ENCODE measurements at regions not wholly inside any gene's neighbourhood (a gene's known extent, or its start where the extent isn't known, plus 50 kb on each side); places are given as distances from the start of the nearest gene placed in this dataset.

DNA sequence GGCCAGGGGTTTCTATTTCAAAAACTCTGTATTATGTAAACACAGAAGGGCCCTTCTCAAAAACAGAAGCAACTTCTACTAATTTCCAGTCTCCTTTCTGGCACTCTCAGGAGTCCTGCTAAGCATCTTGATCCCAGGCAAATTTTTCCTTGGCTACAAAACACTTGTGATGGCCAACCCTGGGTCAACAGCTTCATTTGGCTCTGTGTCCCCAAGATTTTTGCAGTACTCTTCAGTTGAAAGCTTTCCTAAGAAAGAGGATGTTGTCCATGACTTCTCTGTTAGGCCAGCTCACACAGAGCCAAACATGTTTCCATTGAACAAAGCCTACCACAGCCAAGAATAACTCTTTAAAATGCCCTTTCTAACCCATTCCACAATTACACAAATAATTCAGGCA is 99.0 kb upstream of the EGR2 start:
- Mint-ChIP-seq H3K27ac (no peak overlapping the region), H3K9me3 (no peaks in the 10 kb centered on the region), H3K36me3 (no peaks in the 10 kb centered on the region)
- DNase-seq (ENCODE audit: low spot score in 2 of 2), result no peak
- no peak for ATAC-seq

DNA sequence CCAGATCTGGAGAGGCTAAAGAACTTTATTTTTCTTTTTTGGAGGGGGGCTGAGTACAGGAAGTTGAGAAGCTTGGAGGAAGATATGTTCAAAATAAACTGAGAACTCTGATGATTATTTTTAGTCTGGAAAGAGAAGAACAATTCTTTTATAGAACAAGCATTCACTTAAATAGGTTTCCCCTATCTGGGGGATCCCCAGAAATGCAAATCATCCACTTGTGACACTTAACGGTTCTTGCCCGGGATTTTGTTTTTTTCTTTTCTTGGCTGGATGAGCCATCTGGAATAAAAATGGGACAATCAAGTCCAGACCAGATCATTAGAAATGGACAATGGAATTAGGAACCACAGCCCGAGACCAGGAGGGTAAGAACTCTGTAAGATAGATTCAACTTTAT is 95.9 kb upstream of the EGR2 start:
- no peak overlapping the region for H3K27ac Mint-ChIP-seq
- no peaks in the 10 kb centered on the region for H3K9me3 Mint-ChIP-seq
- DNase-seq (ENCODE audit: low spot score in 2 of 2) (no peak), ATAC-seq (no peak)
- no peaks in the 10 kb centered on the region for H3K36me3 Mint-ChIP-seq

DNA sequence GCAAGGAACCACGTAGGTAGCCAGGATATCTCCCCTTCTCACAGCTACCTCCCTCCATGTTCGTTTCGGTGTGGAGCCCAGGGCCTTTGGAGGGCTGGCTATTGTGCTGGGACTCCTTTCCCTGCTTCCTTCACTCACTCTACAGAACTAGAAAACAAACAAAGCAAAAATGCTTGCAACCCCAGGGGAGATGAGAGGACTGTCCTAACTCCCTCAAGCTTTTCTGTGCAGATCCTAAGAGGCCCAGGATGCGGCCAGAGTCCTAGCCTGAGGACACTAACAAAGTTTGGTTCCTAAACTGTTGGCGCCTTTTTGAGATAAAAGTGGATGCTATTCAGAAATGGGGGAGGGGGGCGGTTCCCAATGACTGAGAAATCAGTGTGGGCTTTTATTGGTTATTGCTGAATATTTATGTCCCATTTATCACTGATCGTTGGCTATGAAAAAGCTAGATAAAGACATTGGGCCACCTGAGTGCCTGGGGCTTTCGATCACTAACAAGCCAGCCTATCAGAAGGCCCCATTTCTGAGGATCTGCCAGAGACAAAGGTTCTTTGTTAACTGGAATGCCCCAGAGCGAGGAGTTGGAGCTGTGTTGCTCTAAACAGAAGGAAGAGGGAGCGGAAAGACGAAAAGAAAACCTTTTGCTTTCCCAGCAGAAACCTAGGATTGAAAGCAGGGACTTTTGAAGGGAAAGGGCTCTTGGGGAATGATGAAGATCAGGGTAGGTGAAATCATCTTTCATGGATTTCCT is 95.2 kb upstream of the EGR2 start:
- Mint-ChIP-seq H3K27ac (no peak overlapping the region), H3K36me3 (no peaks in the 10 kb centered on the region), H3K9me3 (no peaks in the 10 kb centered on the region)
- ATAC-seq, result no peak
- DNase-seq (ENCODE audit: low spot score in 2 of 2), result no peak

DNA sequence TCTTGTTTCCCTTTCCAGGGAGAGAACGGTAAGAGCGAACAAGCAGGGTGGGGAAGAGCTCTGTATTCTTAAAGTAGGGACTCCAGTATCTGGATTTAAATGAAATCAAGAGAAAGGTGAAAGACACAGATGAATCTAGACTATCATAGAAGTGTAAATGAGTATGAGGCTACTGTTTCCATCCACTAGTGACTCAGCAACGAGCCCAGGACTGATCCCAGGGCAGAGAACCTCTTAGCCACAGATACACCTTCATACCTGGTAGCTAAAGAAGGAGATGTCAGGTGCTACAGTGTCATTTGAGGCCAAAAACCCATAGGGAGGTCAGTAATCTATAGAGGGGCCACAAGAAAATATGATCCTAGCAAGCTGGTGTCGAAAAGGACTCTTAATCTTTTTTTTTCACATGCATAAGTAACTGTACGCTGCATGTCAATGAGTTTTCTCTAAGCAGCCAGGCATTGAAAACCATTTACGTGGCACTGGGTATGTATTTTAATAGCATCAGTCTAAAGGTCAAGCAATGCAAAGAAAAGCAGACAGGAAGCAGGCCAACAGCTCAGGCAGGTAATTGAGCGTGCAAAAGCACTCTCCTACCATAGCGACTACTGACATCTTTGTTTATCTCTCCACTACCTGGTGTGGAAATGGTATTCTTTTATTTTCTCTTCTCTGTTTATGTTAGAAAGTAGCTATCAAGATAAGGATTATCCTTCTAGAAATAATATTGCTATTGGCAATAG is 91.5 kb upstream of the EGR2 start:
- ATAC-seq, result no peak
- H3K36me3 Mint-ChIP-seq, result no peaks in the 10 kb centered on the region
- no peak for DNase-seq (ENCODE audit: low spot score in 2 of 2)
- no peaks in the 10 kb centered on the region for H3K9me3 Mint-ChIP-seq
- no peak overlapping the region for H3K27ac Mint-ChIP-seq

DNA sequence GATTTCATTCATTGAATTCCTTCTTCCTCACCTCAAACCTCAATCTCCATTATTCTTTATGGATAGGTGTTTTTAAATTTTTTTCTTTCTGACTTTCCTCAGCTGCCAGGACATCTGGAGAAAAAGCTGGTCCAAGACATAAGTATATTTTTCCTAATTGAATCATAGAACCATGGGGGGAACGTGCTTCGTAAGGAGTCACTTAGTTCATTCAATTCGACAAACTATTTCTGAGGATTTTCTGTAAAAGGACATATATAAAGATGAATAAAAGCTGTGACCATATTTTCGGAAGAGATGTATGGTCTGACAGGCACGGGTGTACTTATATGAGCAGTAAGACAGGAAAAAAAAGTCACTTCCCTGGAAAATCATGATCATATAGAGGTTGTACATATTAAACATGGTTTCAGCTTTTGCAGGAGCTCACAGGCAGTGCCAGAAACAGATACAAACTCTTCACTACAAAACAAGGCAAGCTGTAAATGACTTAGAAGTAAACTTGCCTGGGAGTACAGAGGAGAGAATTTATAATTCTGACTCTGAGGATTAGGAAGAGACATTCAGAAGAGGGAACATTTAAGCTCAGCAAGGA is 88.2 kb upstream of the EGR2 start:
- ATAC-seq (no peak), DNase-seq (ENCODE audit: low spot score in 2 of 2) (no peak)
- Mint-ChIP-seq H3K27ac (no peak overlapping the region), H3K36me3 (no peaks in the 10 kb centered on the region), H3K9me3 (no peaks in the 10 kb centered on the region)

DNA sequence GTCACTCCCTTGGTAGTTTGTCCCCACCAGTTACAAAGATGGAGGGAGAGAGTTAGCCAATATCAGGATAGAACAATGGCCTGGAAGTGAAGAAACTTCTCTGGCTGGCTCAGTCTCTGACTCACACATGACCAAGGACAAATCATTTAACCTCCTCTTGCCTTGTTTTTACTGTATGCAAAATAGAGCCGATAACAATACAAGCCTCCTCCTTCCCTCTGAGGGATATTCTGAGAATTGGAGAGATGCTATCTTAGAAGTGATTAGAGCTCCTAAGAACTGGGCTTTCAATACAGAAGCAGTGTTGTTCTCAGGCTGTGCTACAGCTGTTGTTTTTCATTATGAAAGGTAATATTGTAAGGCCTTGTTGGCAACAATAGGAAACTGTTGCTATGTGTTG is 87.7 kb upstream of the EGR2 start:
- Mint-ChIP-seq H3K27ac (no peak overlapping the region), H3K9me3 (no peaks in the 10 kb centered on the region), H3K36me3 (no peaks in the 10 kb centered on the region)
- ATAC-seq, result no peak
- no peak for DNase-seq (ENCODE audit: low spot score in 2 of 2)

DNA sequence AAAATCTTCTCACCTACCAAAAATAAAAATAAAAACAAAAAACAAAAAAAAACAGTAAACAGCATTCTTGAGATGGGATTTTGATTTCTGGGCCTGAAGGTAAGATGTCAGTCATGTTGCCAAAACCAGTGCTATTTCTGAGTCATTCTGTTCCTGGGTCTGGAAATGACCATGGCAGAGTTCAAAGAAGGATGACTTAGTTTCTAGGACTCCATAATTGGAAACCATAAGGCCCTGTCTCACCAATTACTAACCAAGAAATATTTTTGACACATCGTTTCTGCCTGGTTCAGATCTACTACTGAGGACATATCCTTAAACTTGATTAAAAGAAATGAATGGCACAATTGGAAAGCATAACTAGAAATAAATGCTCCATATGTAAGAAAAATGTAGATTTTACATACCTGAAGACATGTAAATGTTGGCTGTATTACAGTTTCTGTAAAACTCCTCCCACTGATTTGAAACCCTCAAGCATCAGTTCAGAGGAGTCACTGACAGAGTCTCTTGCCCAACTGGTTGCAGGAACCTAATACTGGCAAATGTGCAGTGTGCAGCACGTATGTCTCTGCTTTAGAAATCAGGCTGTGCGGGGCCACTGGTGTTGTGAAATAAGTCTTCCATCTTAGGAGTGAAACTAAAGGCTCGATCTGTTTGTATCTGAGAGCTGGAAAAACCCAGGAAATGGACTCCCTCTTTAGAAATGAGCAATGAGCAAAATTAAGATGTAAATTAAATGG is 84.8 kb upstream of the EGR2 start:
- Mint-ChIP-seq H3K27ac (no peak overlapping the region), H3K36me3 (no peaks in the 10 kb centered on the region), H3K9me3 (no peaks in the 10 kb centered on the region)
- ATAC-seq (no peak), DNase-seq (ENCODE audit: low spot score in 2 of 2) (no peak)

DNA sequence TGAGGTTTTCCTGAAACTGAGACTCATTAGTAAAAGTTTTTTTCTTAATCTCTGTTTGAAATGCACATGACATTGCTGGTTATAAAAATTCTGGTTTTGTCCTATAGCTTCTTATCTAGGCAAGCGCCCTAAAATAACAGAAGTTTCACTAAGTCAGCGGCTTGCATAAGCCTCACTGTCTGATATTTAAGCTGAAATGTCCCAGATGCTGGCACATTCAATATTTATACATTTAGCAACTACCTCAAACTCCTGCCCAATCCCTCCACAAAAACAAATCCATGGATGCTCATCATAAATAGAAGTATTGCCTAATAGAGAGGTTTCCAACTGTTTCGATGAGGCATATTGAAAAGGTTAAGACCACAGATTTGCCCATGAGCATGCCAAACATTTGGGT is 83.1 kb upstream of the EGR2 start:
- Mint-ChIP-seq H3K9me3 (no peaks in the 10 kb centered on the region), H3K27ac (no peak overlapping the region), H3K36me3 (no peaks in the 10 kb centered on the region)
- no peak for ATAC-seq
- no peak for DNase-seq (ENCODE audit: low spot score in 2 of 2)

DNA sequence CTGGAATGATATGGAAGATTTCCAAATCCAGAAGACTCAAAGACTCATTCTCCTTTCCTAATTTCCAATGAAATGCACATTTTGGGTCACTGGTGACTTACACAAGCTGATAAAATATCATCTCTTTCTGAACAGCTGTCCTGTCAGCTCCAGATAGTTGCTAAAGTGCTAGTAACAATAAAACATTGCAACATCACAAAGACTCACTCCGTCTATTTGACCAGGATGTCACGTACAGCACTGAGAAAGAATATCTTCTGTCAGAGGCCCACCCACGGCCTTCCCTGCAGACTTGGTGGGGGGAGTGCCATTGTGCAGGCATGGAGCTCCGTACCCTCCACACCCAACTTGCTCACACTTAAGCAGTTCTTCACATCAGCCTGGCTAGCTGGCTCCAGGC is 78.9 kb upstream of the EGR2 start:
- H3K9me3 Mint-ChIP-seq, result no peaks in the 10 kb centered on the region
- ATAC-seq, result no peak
- no peak for DNase-seq (ENCODE audit: low spot score in 2 of 2)
- no peaks in the 10 kb centered on the region for H3K36me3 Mint-ChIP-seq
- no peak overlapping the region for H3K27ac Mint-ChIP-seq

DNA sequence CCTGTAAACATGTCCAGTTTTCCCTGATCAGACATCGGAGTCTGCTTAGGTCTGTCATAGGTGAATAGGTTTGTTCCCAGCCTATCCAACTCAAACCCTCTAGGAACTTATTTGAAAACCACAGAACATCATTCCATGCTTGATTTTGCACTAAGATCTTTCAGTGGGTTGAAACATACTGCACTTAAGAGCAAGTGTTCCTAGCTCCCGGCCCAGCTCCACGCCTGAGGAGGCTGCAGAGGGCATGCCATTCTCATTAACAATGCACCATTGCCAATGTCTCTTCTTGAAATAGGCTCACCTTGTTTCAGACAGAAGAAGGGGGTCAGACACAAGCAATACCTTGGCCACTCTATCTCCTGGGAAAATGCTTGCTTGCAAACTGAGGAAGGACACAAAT is 78.0 kb upstream of the EGR2 start:
- no peak for DNase-seq (ENCODE audit: low spot score in 2 of 2)
- no peak for ATAC-seq
- Mint-ChIP-seq H3K36me3 (no peaks in the 10 kb centered on the region), H3K27ac (no peak overlapping the region), H3K9me3 (no peaks in the 10 kb centered on the region)

DNA sequence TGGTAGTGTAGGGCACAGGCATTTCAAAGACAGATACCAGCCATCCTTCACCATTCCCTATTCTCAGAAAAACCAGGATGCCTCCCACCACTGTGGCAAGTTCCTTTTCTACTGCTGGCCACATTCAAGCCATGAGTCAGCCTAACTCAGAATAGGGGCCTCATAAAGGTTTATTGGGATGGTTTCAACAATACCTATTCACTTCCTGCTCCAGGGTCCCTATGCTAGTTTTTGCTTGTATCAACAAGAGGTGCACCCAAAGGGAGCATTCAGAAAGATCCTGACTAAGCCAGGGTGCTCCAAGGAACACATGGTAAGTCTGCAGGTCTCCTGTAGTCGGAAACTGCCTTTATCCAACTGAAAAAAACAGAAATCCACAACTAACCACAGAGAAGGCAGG is 76.9 kb upstream of the EGR2 start:
- Mint-ChIP-seq H3K36me3 (no peaks in the 10 kb centered on the region), H3K27ac (no peak overlapping the region), H3K9me3 (no peaks in the 10 kb centered on the region)
- no peak for ATAC-seq
- DNase-seq (ENCODE audit: low spot score in 2 of 2), result no peak

DNA sequence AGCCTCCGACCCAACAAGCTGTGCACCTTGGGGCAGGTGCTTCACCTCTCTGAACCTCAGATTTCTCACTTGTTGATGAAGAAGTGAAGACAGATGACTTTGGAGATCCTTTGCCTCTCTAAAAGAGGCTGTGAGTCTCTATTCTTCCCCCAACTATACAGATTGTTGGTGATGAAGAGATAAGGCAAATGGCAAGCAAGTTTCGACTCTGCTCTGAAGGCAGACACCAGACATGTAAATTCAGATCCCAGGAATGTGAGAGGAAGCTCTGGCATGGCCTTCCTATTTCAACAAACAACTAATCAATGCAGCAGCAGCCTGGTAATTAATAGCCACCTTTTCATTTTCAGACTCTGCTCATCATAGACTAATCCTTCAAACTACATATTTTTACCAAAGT is 74.2 kb upstream of the EGR2 start:
- DNase-seq (ENCODE audit: low spot score in 2 of 2), result no peak
- Mint-ChIP-seq H3K27ac (no peak overlapping the region), H3K9me3 (no peaks in the 10 kb centered on the region), H3K36me3 (no peaks in the 10 kb centered on the region)
- no peak for ATAC-seq

DNA sequence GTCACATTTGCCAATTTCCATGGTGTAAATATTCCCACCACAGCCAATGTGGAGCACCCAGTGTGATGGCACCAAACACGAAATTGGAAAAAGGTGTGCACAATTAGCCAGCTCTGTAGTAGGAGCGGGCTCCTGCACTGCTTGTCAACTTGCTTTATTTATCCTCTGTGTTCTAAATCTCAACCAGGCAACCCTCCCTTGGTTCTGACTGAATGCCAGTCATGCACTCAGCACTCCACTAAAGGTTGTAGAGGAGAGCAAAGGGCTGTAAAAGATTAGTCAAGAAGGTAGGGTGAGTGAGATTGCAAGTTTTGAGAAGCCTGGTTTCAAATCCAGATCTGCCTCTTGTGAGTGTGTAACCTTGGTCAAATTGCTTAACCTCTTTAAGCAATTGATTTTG is 71.5 kb upstream of the EGR2 start:
- no peak for ATAC-seq
- Mint-ChIP-seq H3K36me3 (no peaks in the 10 kb centered on the region), H3K9me3 (no peaks in the 10 kb centered on the region), H3K27ac (no peak overlapping the region)
- DNase-seq (ENCODE audit: low spot score in 2 of 2), result no peak

DNA sequence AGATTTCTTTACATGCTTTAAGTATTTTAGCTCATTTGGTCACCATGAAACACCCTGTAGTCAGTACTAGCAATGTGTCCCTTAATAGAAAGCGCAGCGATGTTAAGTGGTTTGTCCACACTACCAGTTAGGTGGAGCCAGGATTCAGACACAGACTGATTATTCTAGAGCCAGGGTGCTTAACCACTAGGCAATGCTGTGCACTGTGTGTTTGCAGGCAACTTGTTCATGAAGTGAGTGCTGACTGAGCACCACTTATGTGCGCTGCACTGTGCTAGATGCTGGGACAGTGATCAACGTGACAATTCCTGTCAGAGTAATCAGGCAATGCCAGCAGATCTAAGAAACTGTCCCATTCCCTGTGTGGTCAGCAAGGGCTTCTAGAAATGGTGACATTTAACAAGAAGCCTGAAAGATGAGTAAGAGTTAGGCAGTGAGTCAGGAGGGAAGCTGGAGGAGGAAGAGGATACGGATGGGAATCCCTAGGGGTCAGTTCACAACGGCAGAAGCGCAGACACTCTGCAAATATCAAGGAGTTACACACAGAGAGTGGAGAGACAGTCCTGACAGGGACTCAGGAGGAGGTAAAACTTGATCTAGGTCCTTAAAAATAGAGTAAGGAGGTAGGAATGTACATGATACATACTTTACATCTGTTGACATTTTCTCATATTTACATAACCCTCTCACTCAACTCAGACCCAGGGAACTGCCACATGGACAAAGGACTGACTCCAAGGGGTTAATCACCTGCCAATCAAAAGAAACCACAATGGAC is 69.7 kb upstream of the EGR2 start:
- no peak overlapping the region for H3K27ac Mint-ChIP-seq
- no peak for ATAC-seq

DNA sequence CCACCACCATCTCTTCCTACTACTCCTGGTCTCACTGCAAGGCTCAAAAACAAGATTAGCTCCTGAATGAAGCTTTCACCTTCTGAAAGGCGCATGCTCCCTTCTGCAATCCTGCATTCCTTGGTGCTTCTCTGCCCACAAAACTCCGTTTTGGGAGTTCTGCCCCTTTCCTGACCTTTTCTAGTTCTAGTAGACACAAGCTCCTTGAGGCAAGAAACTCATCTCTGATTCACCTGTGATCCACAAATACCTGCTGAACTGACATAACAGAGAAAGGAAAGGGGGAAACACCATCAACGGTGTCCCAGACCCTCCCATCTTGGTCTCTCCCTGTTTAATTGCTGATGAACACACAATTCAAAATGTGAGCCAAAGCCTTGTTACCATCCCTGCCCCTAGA is 64.0 kb upstream of the EGR2 start:
- H3K9me3 Mint-ChIP-seq, result no peaks in the 10 kb centered on the region
- DNase-seq (ENCODE audit: low spot score in 2 of 2), result no peak
- no peak for ATAC-seq
- no peak overlapping the region for H3K27ac Mint-ChIP-seq
- no peaks in the 10 kb centered on the region for H3K36me3 Mint-ChIP-seq

More for the DNA sequence above, 69.7 kb upstream of the EGR2 start:
- H3K36me3 Mint-ChIP-seq, result no peaks in the 10 kb centered on the region
- DNase-seq (ENCODE audit: low spot score in 2 of 2), result no peak
- no peaks in the 10 kb centered on the region for H3K9me3 Mint-ChIP-seq

DNA sequence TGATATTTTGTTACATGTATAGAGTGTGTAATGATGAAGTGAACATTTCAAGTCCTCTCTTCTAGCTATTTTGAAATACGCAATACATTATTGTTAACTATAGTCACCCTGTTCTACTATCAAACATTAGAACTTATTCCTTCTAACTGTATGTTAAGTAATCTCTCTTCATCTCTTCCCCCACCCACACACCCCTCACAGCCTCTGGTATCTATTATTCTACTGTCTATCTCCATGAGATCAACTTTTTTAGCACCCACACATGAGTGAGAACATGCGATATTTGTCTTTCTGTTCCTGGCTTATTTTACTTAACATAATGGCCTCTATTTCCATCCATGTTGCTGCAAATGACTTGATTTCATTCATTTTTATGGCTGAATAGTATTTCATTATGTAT is 57.7 kb upstream of the EGR2 start:
- Mint-ChIP-seq H3K36me3 (peaks cover 0 to 5% of the 10 kb centered on the region in 2 donors), H3K27ac (no peak overlapping the region), H3K9me3 (peaks cover 3 to 4% of the 10 kb centered on the region in 2 donors)
- ATAC-seq (no peak), DNase-seq (ENCODE audit: low spot score in 2 of 2) (no peak)

DNA sequence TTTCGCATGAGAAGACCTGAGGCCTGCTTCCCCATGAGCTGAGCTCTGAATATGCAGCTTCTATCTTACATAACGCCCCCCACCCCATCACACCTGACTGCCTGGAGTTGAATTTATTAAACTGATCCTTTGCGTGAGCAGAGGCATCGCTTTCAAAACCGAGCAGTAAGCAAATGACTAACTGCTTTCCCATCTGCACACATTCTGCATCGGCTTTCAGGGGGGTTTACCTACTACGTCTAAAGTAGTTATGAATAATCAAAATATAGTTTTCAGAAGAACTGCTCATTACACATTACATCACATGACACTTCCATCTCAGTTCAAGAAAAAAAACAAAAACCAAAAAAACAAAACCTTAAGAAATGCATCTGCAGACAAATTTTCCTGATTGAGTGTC is 54.7 kb upstream of the EGR2 start:
- DNase-seq (ENCODE audit: low spot score in 2 of 2) (no peak), ATAC-seq (peak; percentile 48 to 52)
- Mint-ChIP-seq H3K9me3 (peaks cover 3 to 4% of the 10 kb centered on the region in 2 donors), H3K27ac (no peak overlapping the region), H3K36me3 (peaks cover 0 to 5% of the 10 kb centered on the region in 2 donors)
